ENCODE measurements at regions not wholly inside any gene's neighbourhood (a gene's known extent, or its start where the extent isn't known, plus 50 kb on each side); places are given as distances from the start of the nearest gene placed in this dataset.

GRCh38 chr16:6112700-6113099 is 1015.1 kb upstream of the EEF2KMT start:
- no peak for TF ChIP-seq POLR2A (IDR thresholded peaks at IDR 0.05; ENCODE audit: low read depth, low read length)
- no peak for TF ChIP-seq POLR2AphosphoS5 (IDR thresholded peaks at IDR 0.05; ENCODE audit: low read depth, low read length)
- TF ChIP-seq TAF1 (IDR thresholded peaks at IDR 0.05; ENCODE audit: borderline replicate concordance, low read depth, low read length) = no peak

All from GM12892 (cell line).